SH-SY5Y (cell line): ENCODE measurements at regions not wholly inside any gene's neighbourhood (a gene's known extent, or its start where the extent isn't known, plus 50 kb on each side); places are given as distances from the start of the nearest gene placed in this dataset.

ENCODE experiments used
- GATA2 ChIP-seq: IDR thresholded peaks from 2 replicates; pipeline ENCODE4 v1.6.1; 2011; ENCODE audit warnings: mild to moderate bottlenecking, low read depth, low read length
- GATA3 ChIP-seq: IDR thresholded peaks from 2 replicates; pipeline ENCODE4 v1.6.1; 2011; ENCODE audit warnings: low read depth, mild to moderate bottlenecking, low read length, moderate library complexity

- TF ChIP-seq GATA2, result no peak
- TF ChIP-seq GATA3, result no peak
Measured at GRCh38 chr17:73720187-73720834, 76.1 kb upstream of the SDK2 start.
